Thoracic aorta (tissue), 2 donors: ENCODE measurements at regions not wholly inside any gene's neighbourhood (a gene's known extent, or its start where the extent isn't known, plus 50 kb on each side); places are given as distances from the start of the nearest gene placed in this dataset.
"Not testable (repeated sequence)": the region's sequence is repeated elsewhere in the genome, so short reads cannot be mapped to it uniquely, and the experiment has no call there.

Experiments used
- ATAC-seq: fragments of 150-250 bp; one replicate; pipeline ENCODE4 v1.8.0; 2017; ENCODE audit warnings: low read depth; ENCODE audit not compliant: insufficient number of reproducible peaks, low FRiP score
- DNase-seq: peaks from one replicate; pipeline ENCODE4 v3.0.0-alpha.2; 2020; ENCODE audit warnings: low spot score
- H3K27ac ChIP-seq, 2 donors: fragments of 200-600 bp; sonication (generic); 1 replicate in 1 of 2; 2 replicates in 1 of 2; pipeline ENCODE4 v1.5.1; 2016; ENCODE audit warnings: mild to moderate bottlenecking in 2 of 2, moderate library complexity in 2 of 2
- H3K27me3 ChIP-seq: fragments of 200-600 bp; sonication (generic); replicated peaks from 2 replicates; pipeline ENCODE4 v1.6.0; 2016; ENCODE audit warnings: mild to moderate bottlenecking; ENCODE audit not compliant: insufficient read depth
- H3K36me3 ChIP-seq: fragments of 200-600 bp; sonication (generic); one replicate; pipeline ENCODE4 v1.5.1; 2016
- H3K4me1 ChIP-seq, 2 donors: fragments of 200-600 bp; sonication (generic); 1 replicate in 1 of 2; 2 replicates in 1 of 2; pipeline versions ENCODE4 v1.5.1 to v1.6.0; 2016; ENCODE audit warnings: low read depth in 2 of 2, mild to moderate bottlenecking in 1 of 2; ENCODE audit not compliant: control insufficient read depth in 1 of 2
- H3K4me3 ChIP-seq: fragments of 200-600 bp; sonication (generic); 2 replicates; pipeline ENCODE4 v1.5.1; 2016; ENCODE audit warnings: mild to moderate bottlenecking
- H3K9me3 ChIP-seq: fragments of 200-600 bp; sonication (generic); 2 replicates; pipeline ENCODE4 v1.5.1; 2016
- CTCF ChIP-seq: fragments of 200-600 bp; sonication (generic); IDR thresholded peaks from one replicate; pipeline ENCODE4 v1.5.1; 2019; ENCODE audit warnings: antibody characterized with exemption

GRCh38 chr7:16264036-16264819 lies 157.1 kb downstream of the CRPPA start:
- Histone ChIP-seq H3K4me1 (no peaks in the 10 kb centered on the region), H3K27me3 (no peaks in the 10 kb centered on the region), H3K27ac (no peak overlapping the region), H3K36me3 (no peaks in the 10 kb centered on the region), H3K9me3 (no peaks in the 10 kb centered on the region), H3K4me3 (no peak overlapping the region)
- DNase-seq (no peak), ATAC-seq (no peak)
- no peak for TF ChIP-seq CTCF

- not testable (repeated sequence) for DNase-seq, H3K36me3 ChIP-seq, ATAC-seq, H3K27ac ChIP-seq, H3K4me3 ChIP-seq, H3K4me1 ChIP-seq, H3K27me3 ChIP-seq, H3K9me3 ChIP-seq
Observed at GRCh38 chr7:16263377-16263776, 158.0 kb downstream of the CRPPA start.

- ATAC-seq (no peak), DNase-seq (no peak)
- Histone ChIP-seq H3K36me3 (no peaks in the 10 kb centered on the region), H3K27me3 (no peaks in the 10 kb centered on the region), H3K4me1 (no peaks in the 10 kb centered on the region), H3K4me3 (no peak overlapping the region), H3K9me3 (no peaks in the 10 kb centered on the region), H3K27ac (no peak overlapping the region)
- no peak for TF ChIP-seq CTCF
Observed at GRCh38 chr7:16261654-16262053, 159.7 kb downstream of the CRPPA start.

GRCh38 chr7:16261100-16261499 lies 160.2 kb downstream of the CRPPA start:
- no peak for ATAC-seq
- no peak for DNase-seq
- H3K27ac ChIP-seq = no peak overlapping the region
- H3K4me1 ChIP-seq = no peaks in the 10 kb centered on the region
- no peaks in the 10 kb centered on the region for H3K27me3 ChIP-seq
- H3K4me3 ChIP-seq = no peak overlapping the region
- no peaks in the 10 kb centered on the region for H3K36me3 ChIP-seq
- TF ChIP-seq CTCF = no peak
- no peaks in the 10 kb centered on the region for H3K9me3 ChIP-seq

GRCh38 chr7:16260236-16260728 lies 161.1 kb downstream of the CRPPA start:
- H3K27me3 ChIP-seq = no peaks in the 10 kb centered on the region
- H3K4me3 ChIP-seq = no peak overlapping the region
- ATAC-seq = no peak
- no peaks in the 10 kb centered on the region for H3K36me3 ChIP-seq
- TF ChIP-seq CTCF = no peak
- no peaks in the 10 kb centered on the region for H3K4me1 ChIP-seq
- H3K9me3 ChIP-seq = no peaks in the 10 kb centered on the region
- no peak overlapping the region for H3K27ac ChIP-seq
- no peak for DNase-seq

GRCh38 chr7:16256419-16256818 lies 164.9 kb downstream of the CRPPA start:
- not testable (repeated sequence) for H3K27me3 ChIP-seq, H3K27ac ChIP-seq, H3K4me3 ChIP-seq, H3K9me3 ChIP-seq, H3K4me1 ChIP-seq, ATAC-seq, DNase-seq, H3K36me3 ChIP-seq

- not testable (repeated sequence) for H3K4me1 ChIP-seq, H3K36me3 ChIP-seq, H3K9me3 ChIP-seq, H3K27me3 ChIP-seq, DNase-seq, H3K27ac ChIP-seq, H3K4me3 ChIP-seq, ATAC-seq
Observed at GRCh38 chr7:16255952-16256351, 165.4 kb downstream of the CRPPA start.

- H3K4me3 ChIP-seq, H3K27me3 ChIP-seq, H3K4me1 ChIP-seq, ATAC-seq, H3K27ac ChIP-seq, H3K36me3 ChIP-seq, DNase-seq, H3K9me3 ChIP-seq: not testable (repeated sequence)
Observed at GRCh38 chr7:16250655-16251054, 170.7 kb downstream of the CRPPA start.

- ATAC-seq, H3K9me3 ChIP-seq, H3K36me3 ChIP-seq, DNase-seq, H3K4me1 ChIP-seq, H3K4me3 ChIP-seq, H3K27me3 ChIP-seq, H3K27ac ChIP-seq: not testable (repeated sequence)
Observed at GRCh38 chr7:16249204-16249603, 172.1 kb downstream of the CRPPA start.
